BLaER1 (cell line): ENCODE measurements at regions not wholly inside any gene's neighbourhood (a gene's known extent, or its start where the extent isn't known, plus 50 kb on each side); places are given as distances from the start of the nearest gene placed in this dataset.

ENCODE experiments used
- H3K27ac ChIP-seq: shearing (Covaris generic); formaldehyde crosslinking; 2 replicates; pipeline ENCODE4 v1.8.1; 2022
- H3K27me3 ChIP-seq: shearing (Covaris generic); formaldehyde crosslinking; 2 replicates; pipeline ENCODE4 v1.8.1; 2022
- H3K36me3 ChIP-seq: shearing (Covaris generic); formaldehyde crosslinking; 2 replicates; pipeline ENCODE4 v1.8.1; 2022
- H3K4me1 ChIP-seq: shearing (Covaris generic); formaldehyde crosslinking; 2 replicates; pipeline ENCODE4 v1.8.1; 2022
- H3K4me2 ChIP-seq: shearing (Covaris generic); formaldehyde crosslinking; 2 replicates; pipeline ENCODE4 v1.8.1; 2022
- H3K4me3 ChIP-seq: shearing (Covaris generic); formaldehyde crosslinking; 2 replicates; pipeline ENCODE4 v1.8.1; 2022
- H3K9ac ChIP-seq: shearing (Covaris generic); formaldehyde crosslinking; 2 replicates; pipeline ENCODE4 v1.8.1; 2022
- H3K9me3 ChIP-seq: shearing (Covaris generic); formaldehyde crosslinking; 2 replicates; pipeline ENCODE4 v1.8.1; 2022
- H4K20me1 ChIP-seq: shearing (Covaris generic); formaldehyde crosslinking; 2 replicates; pipeline ENCODE4 v1.8.1; 2022
- Cebpa-rat ChIP-seq: shearing (Covaris generic); IDR thresholded peaks from 2 replicates; pipeline ENCODE4 v1.8.1; 2022

GRCh38 chr3:109888026-109888425, 550.7 kb upstream of the DPPA4 start:
- Histone ChIP-seq H3K27ac (no peak overlapping the region), H3K36me3 (no peaks in the 10 kb centered on the region), H3K4me3 (no peak overlapping the region), H3K9me3 (peaks cover 8% of the 10 kb centered on the region; the same call in 1 of the 2 replicates), H3K4me2 (no peak overlapping the region), H3K4me1 (no peaks in the 10 kb centered on the region), H3K27me3 (no peaks in the 10 kb centered on the region), H3K9ac (no peak overlapping the region), H4K20me1 (no peaks in the 10 kb centered on the region)
- TF ChIP-seq Cebpa-rat, result no peak

GRCh38 chr3:109897734-109898133, 560.4 kb upstream of the DPPA4 start:
- Histone ChIP-seq H3K4me1 (no peaks in the 10 kb centered on the region), H3K9me3 (no peaks in the 10 kb centered on the region), H3K9ac (no peak overlapping the region), H3K27me3 (no peaks in the 10 kb centered on the region), H3K4me2 (no peak overlapping the region), H3K36me3 (no peaks in the 10 kb centered on the region), H4K20me1 (no peaks in the 10 kb centered on the region), H3K27ac (no peak overlapping the region), H3K4me3 (no peak overlapping the region)
- no peak for TF ChIP-seq Cebpa-rat

- Histone ChIP-seq H3K4me2 (no peak overlapping the region), H3K27ac (no peak overlapping the region), H3K27me3 (no peaks in the 10 kb centered on the region), H3K36me3 (no peaks in the 10 kb centered on the region), H4K20me1 (no peaks in the 10 kb centered on the region), H3K9me3 (peaks cover 5% of the 10 kb centered on the region), H3K4me1 (no peaks in the 10 kb centered on the region), H3K9ac (no peak overlapping the region), H3K4me3 (no peak overlapping the region)
- no peak for TF ChIP-seq Cebpa-rat
Measured at GRCh38 chr3:109899925-109900324, 562.6 kb upstream of the DPPA4 start.

GRCh38 chr3:109900783-109901182, 563.4 kb upstream of the DPPA4 start:
- H3K27me3 ChIP-seq, result no peaks in the 10 kb centered on the region
- no peak overlapping the region for H3K9ac ChIP-seq
- H3K4me3 ChIP-seq, result no peak overlapping the region
- no peaks in the 10 kb centered on the region for H4K20me1 ChIP-seq
- H3K4me2 ChIP-seq, result no peak overlapping the region
- H3K27ac ChIP-seq, result no peak overlapping the region
- no peaks in the 10 kb centered on the region for H3K4me1 ChIP-seq
- no peaks in the 10 kb centered on the region for H3K36me3 ChIP-seq
- H3K9me3 ChIP-seq, result peaks cover 13% of the 10 kb centered on the region
- no peak for TF ChIP-seq Cebpa-rat

GRCh38 chr3:109902549-109902948, 565.2 kb upstream of the DPPA4 start:
- H3K4me3 ChIP-seq, result no peak overlapping the region
- H3K27me3 ChIP-seq, result no peaks in the 10 kb centered on the region
- no peak overlapping the region for H3K27ac ChIP-seq
- H3K9me3 ChIP-seq, result peaks cover 21% of the 10 kb centered on the region
- H3K4me1 ChIP-seq, result no peaks in the 10 kb centered on the region
- H3K36me3 ChIP-seq, result no peaks in the 10 kb centered on the region
- no peaks in the 10 kb centered on the region for H4K20me1 ChIP-seq
- H3K9ac ChIP-seq, result no peak overlapping the region
- H3K4me2 ChIP-seq, result no peak overlapping the region
- TF ChIP-seq Cebpa-rat, result no peak

- no peaks in the 10 kb centered on the region for H4K20me1 ChIP-seq
- no peak overlapping the region for H3K27ac ChIP-seq
- H3K4me2 ChIP-seq, result no peak overlapping the region
- no peaks in the 10 kb centered on the region for H3K4me1 ChIP-seq
- no peaks in the 10 kb centered on the region for H3K27me3 ChIP-seq
- TF ChIP-seq Cebpa-rat, result no peak
- no peak overlapping the region for H3K4me3 ChIP-seq
- H3K9ac ChIP-seq, result no peak overlapping the region
- H3K36me3 ChIP-seq, result no peaks in the 10 kb centered on the region
- H3K9me3 ChIP-seq, result peaks cover 21% of the 10 kb centered on the region
Measured at GRCh38 chr3:109903100-109903499, 565.8 kb upstream of the DPPA4 start.

GRCh38 chr3:109910772-109911171, 573.4 kb upstream of the DPPA4 start:
- H4K20me1 ChIP-seq, result no peaks in the 10 kb centered on the region
- no peaks in the 10 kb centered on the region for H3K4me1 ChIP-seq
- H3K9ac ChIP-seq, result no peak overlapping the region
- no peak overlapping the region for H3K27ac ChIP-seq
- H3K36me3 ChIP-seq, result no peaks in the 10 kb centered on the region
- no peak overlapping the region for H3K4me2 ChIP-seq
- H3K9me3 ChIP-seq, result peaks cover 8% of the 10 kb centered on the region
- no peak overlapping the region for H3K4me3 ChIP-seq
- no peak for TF ChIP-seq Cebpa-rat
- no peaks in the 10 kb centered on the region for H3K27me3 ChIP-seq

- Histone ChIP-seq H3K4me3 (no peak overlapping the region), H3K4me1 (no peaks in the 10 kb centered on the region), H3K27ac (no peak overlapping the region), H3K4me2 (no peak overlapping the region), H3K36me3 (no peaks in the 10 kb centered on the region), H3K9ac (no peak overlapping the region), H3K27me3 (no peaks in the 10 kb centered on the region), H4K20me1 (no peaks in the 10 kb centered on the region), H3K9me3 (no peaks in the 10 kb centered on the region)
- TF ChIP-seq Cebpa-rat, result no peak
Measured at GRCh38 chr3:109918740-109919139, 581.4 kb upstream of the DPPA4 start.

GRCh38 chr3:109920749-109921148, 583.4 kb upstream of the DPPA4 start:
- no peaks in the 10 kb centered on the region for H3K27me3 ChIP-seq
- no peak overlapping the region for H3K4me2 ChIP-seq
- H3K9me3 ChIP-seq, result no peaks in the 10 kb centered on the region
- H3K9ac ChIP-seq, result no peak overlapping the region
- H3K36me3 ChIP-seq, result no peaks in the 10 kb centered on the region
- H3K4me1 ChIP-seq, result no peaks in the 10 kb centered on the region
- TF ChIP-seq Cebpa-rat, result no peak
- no peak overlapping the region for H3K4me3 ChIP-seq
- H3K27ac ChIP-seq, result no peak overlapping the region
- no peaks in the 10 kb centered on the region for H4K20me1 ChIP-seq

- Histone ChIP-seq H3K9ac (no peak overlapping the region), H4K20me1 (no peaks in the 10 kb centered on the region), H3K9me3 (no peaks in the 10 kb centered on the region), H3K4me2 (no peak overlapping the region), H3K27ac (no peak overlapping the region), H3K27me3 (no peaks in the 10 kb centered on the region), H3K36me3 (no peaks in the 10 kb centered on the region), H3K4me3 (no peak overlapping the region), H3K4me1 (no peaks in the 10 kb centered on the region)
- no peak for TF ChIP-seq Cebpa-rat
Measured at GRCh38 chr3:109921509-109921908, 584.2 kb upstream of the DPPA4 start.

- no peaks in the 10 kb centered on the region for H4K20me1 ChIP-seq
- no peak overlapping the region for H3K4me2 ChIP-seq
- H3K27ac ChIP-seq, result no peak overlapping the region
Measured at GRCh38 chr3:109922856-109923255, 585.5 kb upstream of the DPPA4 start.

More at GRCh38 chr3:109922856-109923255, 585.5 kb upstream of the DPPA4 start:
- H3K9ac ChIP-seq, result no peak overlapping the region
- no peaks in the 10 kb centered on the region for H3K4me1 ChIP-seq
- H3K9me3 ChIP-seq, result no peaks in the 10 kb centered on the region
- H3K36me3 ChIP-seq, result no peaks in the 10 kb centered on the region
- no peaks in the 10 kb centered on the region for H3K27me3 ChIP-seq
- TF ChIP-seq Cebpa-rat, result no peak
- no peak overlapping the region for H3K4me3 ChIP-seq
